ENCODE measurements at regions not wholly inside any gene's neighbourhood (a gene's known extent, or its start where the extent isn't known, plus 50 kb on each side); places are given as distances from the start of the nearest gene placed in this dataset.

DNA sequence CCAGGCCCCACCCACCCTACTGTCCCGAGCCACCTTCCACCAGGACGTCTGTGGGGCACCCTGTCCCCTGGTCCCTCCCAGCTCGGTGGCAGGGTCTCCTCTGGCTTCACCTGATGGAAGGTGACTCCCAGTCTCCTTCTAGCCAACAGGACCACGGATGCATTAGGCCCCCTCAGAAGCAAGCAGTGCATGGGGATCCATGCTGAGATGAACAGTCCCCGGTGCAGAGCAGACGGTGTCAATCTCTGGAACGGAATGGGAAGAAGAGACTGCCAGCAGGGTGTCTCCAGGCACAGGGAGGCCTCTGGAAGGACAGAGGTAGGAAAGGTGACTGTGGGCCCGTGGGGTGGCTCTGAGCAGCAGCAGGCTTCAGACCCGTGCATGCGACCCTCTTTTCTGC, 65.2 kb upstream of the FZD7 start:
- no peak for DNase-seq (ENCODE audit: extremely low read depth, low read depth)

GRCh38 chr2:201969241-201969937, 64.3 kb upstream of the FZD7 start:
- DNase-seq (ENCODE audit: extremely low read depth, low read depth) = no peak

- DNase-seq (ENCODE audit: extremely low read depth, low read depth) = no peak
Observed at GRCh38 chr2:201969938-201970785, 63.5 kb upstream of the FZD7 start.

DNA sequence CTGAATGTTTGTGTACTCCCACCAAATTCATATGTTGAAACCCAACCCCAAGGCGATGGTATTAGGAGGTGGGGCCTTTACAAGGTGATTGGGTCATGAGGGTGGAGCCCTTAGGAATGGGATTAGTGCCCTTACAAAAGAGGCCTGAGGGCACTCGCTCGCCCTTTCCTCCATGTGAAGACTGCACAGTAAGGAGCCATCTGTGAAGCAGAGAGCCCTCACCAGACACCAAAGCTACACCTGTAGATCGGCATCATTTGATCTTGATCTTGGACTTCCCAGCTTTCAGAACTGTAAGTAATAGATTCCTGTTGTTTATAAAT, 62.9 kb upstream of the FZD7 start:
- DNase-seq (ENCODE audit: extremely low read depth, low read depth) = no peak

GRCh38 chr2:201971531-201972228, 62.0 kb upstream of the FZD7 start:
- no peak for DNase-seq (ENCODE audit: extremely low read depth, low read depth)

GRCh38 chr2:201972621-201973255, 60.9 kb upstream of the FZD7 start:
- DNase-seq (ENCODE audit: extremely low read depth, low read depth) = no peak

- no peak for DNase-seq (ENCODE audit: extremely low read depth, low read depth)
Observed at GRCh38 chr2:201973305-201973928, 60.2 kb upstream of the FZD7 start.

DNA sequence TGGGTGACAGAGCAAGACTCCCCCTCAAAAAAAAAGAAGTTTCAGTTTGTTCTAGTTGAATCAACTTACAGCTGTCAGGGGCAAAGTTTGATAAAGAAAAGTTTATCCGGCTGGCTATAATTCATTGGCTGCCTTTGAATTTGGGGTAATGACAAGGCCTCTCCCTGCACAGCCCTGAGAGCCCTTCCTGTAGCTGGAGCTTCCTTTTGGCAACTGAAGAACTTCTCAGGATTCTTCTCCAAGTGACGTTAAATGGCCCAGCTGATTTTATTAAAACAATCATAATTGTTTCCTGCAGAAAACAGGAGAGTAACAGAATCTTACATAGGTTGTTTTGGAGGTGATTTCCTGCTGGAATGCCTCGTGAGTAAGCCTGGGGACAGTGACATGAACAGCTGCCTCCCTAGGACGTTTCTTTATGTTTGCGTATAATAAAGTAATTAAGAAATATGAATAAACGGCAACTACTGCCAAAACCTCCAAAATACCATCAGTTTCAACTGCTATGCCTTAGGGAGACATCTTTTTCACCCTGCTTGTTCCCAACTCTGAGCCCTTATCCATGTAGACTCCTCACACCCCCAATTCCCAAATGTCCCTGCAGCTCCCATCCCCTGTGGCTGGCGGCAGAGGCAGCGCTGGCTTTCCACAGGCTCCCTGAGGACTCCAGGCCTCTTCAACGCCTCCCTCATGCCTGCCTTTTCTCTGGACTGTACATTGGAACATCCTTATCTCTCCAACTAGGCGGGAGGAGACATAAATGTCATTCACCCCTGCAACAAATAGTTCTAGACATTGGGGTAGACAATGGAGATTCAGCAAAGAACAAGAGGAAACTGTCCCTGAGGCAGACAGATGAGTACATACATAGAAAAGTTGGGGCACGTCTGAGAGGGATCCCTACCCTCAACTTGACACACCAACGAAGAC, 59.2 kb upstream of the FZD7 start:
- DNase-seq (ENCODE audit: extremely low read depth, low read depth) = no peak

- no peak for DNase-seq (ENCODE audit: extremely low read depth, low read depth)
Observed at GRCh38 chr2:201975434-201975833, 58.2 kb upstream of the FZD7 start.

DNA sequence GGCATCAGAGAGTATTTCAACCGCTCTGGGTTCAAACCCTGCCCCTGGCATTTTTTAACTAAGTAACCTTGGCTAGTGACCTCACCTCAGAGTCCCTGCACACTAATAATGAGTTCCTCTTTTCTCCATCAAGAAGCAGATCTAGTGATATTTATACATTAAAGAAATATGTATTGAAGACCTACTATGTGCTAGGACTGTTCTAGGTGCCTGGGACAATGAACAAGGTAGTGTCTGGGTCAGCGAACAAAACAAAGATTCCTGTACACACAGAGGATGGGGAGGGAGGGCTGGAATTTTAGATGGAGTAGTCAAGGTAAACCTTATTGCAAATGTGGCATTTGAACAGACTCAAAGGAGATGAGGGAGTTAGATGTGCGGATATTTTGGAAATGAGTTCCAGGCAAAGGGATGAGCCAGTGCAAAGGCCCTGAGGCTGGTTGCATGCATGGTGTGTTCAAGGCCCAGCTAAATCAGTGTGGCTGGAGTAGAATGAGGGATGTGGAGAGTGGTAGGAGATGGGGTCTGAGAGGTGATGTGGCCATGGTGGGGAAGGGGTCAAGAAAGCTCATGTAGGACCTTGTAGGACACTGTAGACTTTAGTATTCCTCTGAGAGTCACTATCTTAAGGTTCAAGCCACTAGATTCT, 57.6 kb upstream of the FZD7 start:
- no peak for DNase-seq (ENCODE audit: extremely low read depth, low read depth)

DNA sequence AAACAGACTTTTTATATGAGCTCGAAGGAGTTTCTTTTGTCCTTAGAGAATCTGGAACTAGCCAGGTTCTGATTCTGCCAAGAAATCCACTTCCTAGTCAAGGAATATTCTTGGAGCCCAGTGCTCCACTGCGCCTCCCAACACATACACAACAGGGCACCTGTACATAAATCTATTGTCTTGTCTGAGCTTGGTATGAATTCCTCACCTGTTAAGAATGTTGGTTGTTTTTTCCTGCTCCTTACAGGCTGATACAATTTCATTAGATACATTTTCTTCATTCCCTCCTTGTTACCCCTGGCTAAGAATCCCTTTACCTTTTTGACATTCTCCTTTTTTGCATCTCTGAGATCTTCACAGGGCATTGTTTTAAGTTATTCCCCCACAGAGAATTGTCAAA, 56.0 kb upstream of the FZD7 start:
- no peak for DNase-seq (ENCODE audit: extremely low read depth, low read depth)

DNA sequence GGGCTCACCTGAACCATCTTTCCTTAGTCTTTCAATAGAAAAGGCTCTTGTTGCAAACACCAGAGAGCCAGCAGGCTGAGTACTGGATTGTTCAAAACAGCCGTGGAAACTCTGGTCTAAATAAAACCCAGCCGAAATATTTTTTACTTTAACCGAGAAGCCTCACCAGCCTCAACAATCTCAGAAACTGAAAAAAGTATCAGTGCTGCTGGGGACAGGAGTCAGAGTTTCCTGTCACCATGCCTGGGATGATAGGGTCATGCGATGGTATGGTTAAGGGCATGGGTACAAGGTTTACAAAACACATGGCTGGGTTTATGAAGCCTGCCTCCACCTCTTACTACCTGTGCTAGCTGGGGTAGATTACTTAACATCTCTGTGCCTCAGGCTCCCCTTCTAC, 55.3 kb upstream of the FZD7 start:
- DNase-seq (ENCODE audit: extremely low read depth, low read depth) = no peak

DNA sequence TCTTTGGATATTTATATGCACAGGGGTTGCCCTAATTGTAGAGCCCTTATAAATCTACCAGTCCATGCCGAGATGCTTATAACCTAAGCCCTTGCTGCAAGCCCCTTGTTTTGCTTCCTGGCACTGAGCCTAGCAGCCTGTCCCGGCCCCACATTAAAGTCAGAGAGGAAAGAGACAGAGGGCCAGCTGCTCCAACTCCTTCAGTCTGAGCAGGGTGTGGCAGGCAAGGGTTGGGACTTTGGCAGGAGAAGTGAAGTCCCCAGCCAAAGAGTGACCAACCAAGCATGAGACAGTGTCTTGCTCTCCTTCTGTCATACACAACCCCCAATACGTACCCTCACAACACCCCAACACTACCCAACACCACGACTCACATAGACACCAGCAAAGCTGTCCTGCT, 54.7 kb upstream of the FZD7 start:
- no peak for DNase-seq (ENCODE audit: extremely low read depth, low read depth)

DNA sequence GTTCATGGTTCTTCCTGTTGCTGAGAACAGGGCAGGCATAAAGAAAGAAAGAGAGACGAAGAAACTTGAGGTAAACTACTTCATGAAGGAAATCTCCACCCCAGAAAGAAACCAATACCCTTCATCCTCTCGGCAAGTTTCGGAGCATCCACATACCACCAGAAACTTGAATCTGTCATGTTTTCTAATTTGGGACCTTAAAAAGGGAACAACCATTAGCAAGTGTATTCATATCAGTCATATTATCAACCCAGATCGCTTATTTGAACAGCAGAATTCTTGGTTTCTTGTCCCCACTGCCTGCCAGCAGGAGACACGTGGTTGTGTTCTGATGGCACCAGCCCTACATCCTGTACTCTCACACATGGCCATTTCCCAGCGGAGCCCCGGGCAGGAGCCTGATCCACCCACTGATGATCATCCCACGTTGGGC, 53.2 kb upstream of the FZD7 start:
- DNase-seq (ENCODE audit: extremely low read depth, low read depth) = no peak

DNA sequence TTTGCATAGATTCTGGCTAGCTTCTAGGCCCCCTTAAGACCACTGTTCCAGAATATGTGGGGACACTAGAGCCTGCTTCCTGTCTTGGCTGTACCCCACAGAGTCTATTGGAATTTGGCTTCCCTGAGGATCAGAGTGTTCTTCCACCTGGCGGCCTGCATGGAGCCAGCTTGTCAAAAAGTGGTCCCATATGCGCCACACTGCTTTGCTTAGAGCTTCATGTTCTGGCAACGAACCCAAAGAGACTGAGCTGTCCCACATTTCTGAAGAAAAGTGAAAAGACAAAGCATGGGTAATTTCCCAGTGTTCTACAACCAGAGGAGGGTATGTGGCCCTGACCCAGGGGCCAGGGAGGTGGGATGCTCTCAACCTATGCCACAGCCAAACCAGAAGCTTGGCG, 52.7 kb upstream of the FZD7 start:
- DNase-seq (ENCODE audit: extremely low read depth, low read depth) = no peak

DNA sequence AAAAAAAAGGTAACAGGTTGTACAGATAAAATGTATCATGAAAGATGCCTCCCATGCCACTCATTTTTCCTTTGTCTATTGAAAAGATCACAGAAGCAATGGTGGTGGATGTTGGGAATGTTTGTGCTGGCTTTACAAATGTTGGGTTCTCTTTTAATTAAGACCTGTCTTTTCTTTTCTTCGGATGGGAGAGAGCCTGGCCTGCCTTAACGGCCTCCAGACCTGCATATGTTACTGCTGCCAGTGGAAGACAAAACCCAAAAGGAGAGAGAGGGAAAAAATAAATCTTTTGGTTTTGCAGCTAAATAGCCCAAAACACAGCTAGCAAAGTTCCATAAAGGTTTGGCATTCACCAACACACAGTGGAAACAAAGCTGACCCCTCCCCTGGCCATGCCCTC, 50.5 kb upstream of the FZD7 start:
- no peak for DNase-seq (ENCODE audit: extremely low read depth, low read depth)

GRCh38 chr2:201983800-201984199, 49.9 kb upstream of the FZD7 start:
- no peak for DNase-seq (ENCODE audit: extremely low read depth, low read depth)

Measured in NCI-H460 (cell line).